Peyer's patch (tissue), 4 donors: ENCODE measurements at regions not wholly inside any gene's neighbourhood (a gene's known extent, or its start where the extent isn't known, plus 50 kb on each side); places are given as distances from the start of the nearest gene placed in this dataset.

ENCODE experiments used
- CTCF ChIP-seq, 6 experiments: fragments of 450-650 bp in 4 of 6; fragments of 200-600 bp in 2 of 6; sonication (generic) in 1 of 6; IDR thresholded peaks; one replicate each; pipeline ENCODE4 v1.5.1; 2017 to 2019; ENCODE audit warnings: antibody characterized with exemption in 6 of 6, mild to moderate bottlenecking in 3 of 6, moderate library complexity in 1 of 6
- POLR2A ChIP-seq, 2 donors: fragments of 450-650 bp; IDR thresholded peaks; one replicate each; pipeline ENCODE4 v1.5.1; 2017; ENCODE audit warnings: antibody characterized with exemption in 2 of 2, mild to moderate bottlenecking in 2 of 2, moderate library complexity in 2 of 2

- TF ChIP-seq POLR2A (IDR thresholded peaks at IDR 0.05) (no peak), CTCF (IDR thresholded peaks at IDR 0.05) (no peak)
Measured at GRCh38 chr5:167730121-167730520, 561.3 kb upstream of the WWC1 start.
